ENCODE measurements at regions not wholly inside any gene's neighbourhood (a gene's known extent, or its start where the extent isn't known, plus 50 kb on each side); places are given as distances from the start of the nearest gene placed in this dataset.

- no peak for DNase-seq (ENCODE audit: low read depth)
- no peak for TF ChIP-seq CTCF (conservative IDR thresholded peaks at IDR 0.05; ENCODE audit: low read depth, low read length)
Observed at GRCh38 chr14:30348445-30348844, 210.5 kb upstream of the G2E3 start.

GRCh38 chr14:30349520-30349919, 209.4 kb upstream of the G2E3 start:
- no peak overlapping the region for H3K4me3 ChIP-seq (ENCODE audit: low read depth, low read length)
- no peak for DNase-seq (ENCODE audit: low read depth)
- no peak for TF ChIP-seq CTCF (conservative IDR thresholded peaks at IDR 0.05; ENCODE audit: low read depth, low read length)

More at GRCh38 chr14:30348445-30348844, 210.5 kb upstream of the G2E3 start:
- no peak overlapping the region for H3K4me3 ChIP-seq (ENCODE audit: low read depth, low read length)

GRCh38 chr14:30354439-30354838, 204.5 kb upstream of the G2E3 start:
- TF ChIP-seq CTCF (conservative IDR thresholded peaks at IDR 0.05; ENCODE audit: low read depth, low read length) = no peak
- no peak for DNase-seq (ENCODE audit: low read depth)
- H3K4me3 ChIP-seq (ENCODE audit: low read depth, low read length) = no peak overlapping the region

GRCh38 chr14:30355431-30355913, 203.5 kb upstream of the G2E3 start:
- H3K4me3 ChIP-seq (ENCODE audit: low read depth, low read length) = no peak overlapping the region
- peak; percentile 47 for DNase-seq (ENCODE audit: low read depth)
- no peak for TF ChIP-seq CTCF (conservative IDR thresholded peaks at IDR 0.05; ENCODE audit: low read depth, low read length)

- TF ChIP-seq CTCF (conservative IDR thresholded peaks at IDR 0.05; ENCODE audit: low read depth, low read length) = no peak
Observed at GRCh38 chr14:30356438-30357202, 202.3 kb upstream of the G2E3 start.

GRCh38 chr14:30357791-30358190, 201.2 kb upstream of the G2E3 start:
- TF ChIP-seq CTCF (conservative IDR thresholded peaks at IDR 0.05; ENCODE audit: low read depth, low read length) = no peak
- no peak overlapping the region for H3K4me3 ChIP-seq (ENCODE audit: low read depth, low read length)
- DNase-seq (ENCODE audit: low read depth) = no peak

More at GRCh38 chr14:30356438-30357202, 202.3 kb upstream of the G2E3 start:
- H3K4me3 ChIP-seq (ENCODE audit: low read depth, low read length) = no peak overlapping the region
- no peak for DNase-seq (ENCODE audit: low read depth)

Data from choroid plexus epithelial cell (primary cell).